IMR-90 (cell line): ENCODE measurements at regions not wholly inside any gene's neighbourhood (a gene's known extent, or its start where the extent isn't known, plus 50 kb on each side); places are given as distances from the start of the nearest gene placed in this dataset.
"Not testable (repeated sequence)": the region's sequence is repeated elsewhere in the genome, so short reads cannot be mapped to it uniquely, and the experiment has no call there.

Experiments used
- ATAC-seq: fragments of 200-7000 bp; cut with Tn5 transposase; 2 replicates; pipeline ENCODE4 v1.9.1; 2020; ENCODE audit warnings: low read depth, mild to moderate bottlenecking, moderate library complexity
- BruUV-seq: library from RNA; stranded (reverse); fragments of 400-500 nt; replicated peaks from 2 replicates; lab custom pipeline; 2021; lab: Mats Ljungman, UMichigan
- CTCF ChIA-PET: fragments of 300-600 bp; formaldehyde crosslinking; extraction: SDS; loops from one replicate; lab custom pipeline; 2021; ENCODE audit warnings: antibody characterized with exemption; lab: Yijun Ruan, JAX
- POLR2A ChIA-PET: fragments of 300-600 bp; sonication (Branson Sonifier 250); formaldehyde crosslinking; loops from one replicate; lab custom pipeline; 2022; ENCODE audit warnings: antibody characterized with exemption; ENCODE audit not compliant: unreplicated experiment; lab: Charles Lee
- DNase-seq: peaks from one replicate; pipeline ENCODE4 v3.0.0; 2013
- H2AFZ ChIP-seq: replicated peaks from 2 replicates; pipeline ENCODE3; 2013; ENCODE audit warnings: low read length, mild to moderate bottlenecking; ENCODE audit not compliant: poor library complexity
- H2AK5ac ChIP-seq: 2 replicates; pipeline ENCODE4 v1.6.1; 2013; ENCODE audit warnings: low read depth, low read length, inconsistent platforms
- H2AK9ac ChIP-seq: replicated peaks from 2 replicates; pipeline ENCODE3; 2013; ENCODE audit warnings: mild to moderate bottlenecking, low read depth, low read length, moderate library complexity; ENCODE audit not compliant: poor library complexity
- H2BK120ac ChIP-seq: 2 replicates; pipeline ENCODE4 v1.6.1; 2013; ENCODE audit warnings: low read depth, low read length, inconsistent platforms
- H2BK15ac ChIP-seq: 3 replicates; pipeline ENCODE4 v1.6.1; 2013; ENCODE audit warnings: low read depth, low read length, inconsistent platforms
- H2BK20ac ChIP-seq: 2 replicates; pipeline ENCODE4 v1.6.1; 2013; ENCODE audit warnings: low read depth, mild to moderate bottlenecking, inconsistent platforms, low read length, moderate library complexity
- H2BK5ac ChIP-seq: 2 replicates; pipeline ENCODE4 v1.6.1; 2013; ENCODE audit warnings: mild to moderate bottlenecking, low read depth, low read length, inconsistent platforms; ENCODE audit not compliant: poor library complexity, severe bottlenecking
- H3K14ac ChIP-seq: replicated peaks from 2 replicates; pipeline ENCODE4 v1.6.1; 2013; ENCODE audit warnings: low read depth, low read length, inconsistent platforms
- H3K18ac ChIP-seq: 2 replicates; pipeline ENCODE4 v1.6.1; 2013; ENCODE audit warnings: low read depth, low read length, control low read depth
- H3K23ac ChIP-seq: 2 replicates; pipeline ENCODE4 v1.6.1; 2013; ENCODE audit warnings: low read depth, low read length, inconsistent platforms
- H3K27ac ChIP-seq: 2 replicates; pipeline ENCODE4 v1.5.1; 2013; ENCODE audit warnings: mild to moderate bottlenecking, control low read depth, low read length; ENCODE audit not compliant: insufficient read depth
- H3K27me3 ChIP-seq: 2 replicates; pipeline ENCODE4 v1.6.1; 2013; ENCODE audit warnings: low read length; ENCODE audit not compliant: control insufficient read depth, insufficient read depth
- H3K36me3 ChIP-seq: 2 replicates; pipeline ENCODE4 v1.6.1; 2013; ENCODE audit warnings: low read length, mixed read lengths; ENCODE audit not compliant: control insufficient read depth, insufficient read depth
- H3K4ac ChIP-seq: 2 replicates; pipeline ENCODE4 v1.6.1; 2013; ENCODE audit warnings: low read depth, low read length, inconsistent platforms
- H3K4me1 ChIP-seq: 2 replicates; pipeline ENCODE4 v1.6.1; 2013; ENCODE audit warnings: low read length, mixed read lengths; ENCODE audit not compliant: control insufficient read depth, insufficient read depth
- H3K4me2 ChIP-seq: 2 replicates; pipeline ENCODE4 v1.6.1; 2013; ENCODE audit warnings: low read depth, mild to moderate bottlenecking, control low read depth, low read length, moderate library complexity
- H3K4me3 ChIP-seq: 2 replicates; pipeline ENCODE4 v1.5.1; 2013; ENCODE audit warnings: low read depth, mild to moderate bottlenecking, control low read depth, low read length, moderate library complexity; ENCODE audit not compliant: insufficient read depth
- H3K56ac ChIP-seq: 2 replicates; pipeline ENCODE4 v1.6.1; 2013; ENCODE audit warnings: low read length, inconsistent platforms; ENCODE audit not compliant: insufficient read depth; ENCODE audit errors: extremely low read depth
- H3K79me1 ChIP-seq, 2 experiments: 2 replicates each; pipeline ENCODE4 v1.6.1; 2013; ENCODE audit warnings: low read length in 2 of 2, inconsistent platforms in 1 of 2, low read depth in 1 of 2
- H3K9ac ChIP-seq: 2 replicates; pipeline ENCODE4 v1.6.1; 2013; ENCODE audit warnings: low read depth, low read length, control low read depth
- H3K9me1 ChIP-seq: 2 replicates; pipeline ENCODE4 v1.6.1; 2013; ENCODE audit warnings: low read length, inconsistent platforms; ENCODE audit not compliant: insufficient read depth
- H3K9me3 ChIP-seq: 2 replicates; pipeline ENCODE4 v1.6.1; 2013; ENCODE audit warnings: low read length; ENCODE audit not compliant: control insufficient read depth, insufficient read depth
- H4K20me1 ChIP-seq: 2 replicates; pipeline ENCODE4 v1.6.1; 2013; ENCODE audit warnings: low read length, inconsistent platforms; ENCODE audit not compliant: insufficient read depth
- H4K5ac ChIP-seq: 2 replicates; pipeline ENCODE4 v1.6.1; 2013; ENCODE audit warnings: mild to moderate bottlenecking, low read depth, low read length, control low read depth
- H4K8ac ChIP-seq, 2 experiments: 2 replicates each; pipeline ENCODE4 v1.6.1; 2013; ENCODE audit warnings: low read depth in 2 of 2, low read length in 2 of 2, control low read depth in 1 of 2, inconsistent platforms in 1 of 2
- H4K91ac ChIP-seq: 2 replicates; pipeline ENCODE4 v1.6.1; 2013; ENCODE audit warnings: low read depth, low read length, inconsistent platforms; ENCODE audit not compliant: insufficient read depth
- CEBPB ChIP-seq: IDR thresholded peaks from 2 replicates; pipeline ENCODE4 v1.6.1; 2012; ENCODE audit warnings: low read depth, low read length, improper control_type of control experiment
- MAFK ChIP-seq: IDR thresholded peaks from 2 replicates; pipeline ENCODE4 v1.6.1; 2012; ENCODE audit warnings: low read depth, low read length, improper control_type of control experiment
- MAZ ChIP-seq: IDR thresholded peaks from 2 replicates; pipeline ENCODE4 v1.6.1; 2012; ENCODE audit warnings: low read depth, mild to moderate bottlenecking, low read length, improper control_type of control experiment, moderate library complexity, borderline replicate concordance
- POLR2A ChIP-seq: IDR thresholded peaks from 2 replicates; pipeline ENCODE4 v1.6.1; 2012; ENCODE audit warnings: mild to moderate bottlenecking, low read depth, low read length
- RAD21 ChIP-seq: IDR thresholded peaks from 2 replicates; pipeline ENCODE4 v1.6.1; 2012; ENCODE audit warnings: low read length, improper control_type of control experiment
- RFX5 ChIP-seq: IDR thresholded peaks from 2 replicates; pipeline ENCODE4 v1.8.0; 2012; ENCODE audit warnings: low read depth, mild to moderate bottlenecking, low read length, moderate library complexity
- WGBS, 2 experiments: methylation state at CpG; one replicate each; pipeline versions ENCODE4 v1.1.5 to v1.1.7; 2013; ENCODE audit warnings: missing lambda C conversion rate in 2 of 2; ENCODE audit not compliant: insufficient read length in 1 of 2; ENCODE audit errors: extremely low coverage in 2 of 2; 5-methylcytosine and 5-hydroxymethylcytosine counted together
- dilution Hi-C: fragments of 300-500 bp; cut with HindIII; formaldehyde crosslinking; loops from one replicate; pipeline ENCODE4 v1.14.3; 2018; ENCODE audit warnings: low sequenced_read_pairs; ENCODE audit not compliant: unreplicated experiment
- in situ Hi-C: fragments of 300-500 bp; cut with MboI; formaldehyde crosslinking; loops from 3 replicates; pipeline ENCODE4 v1.14.3; 2019; ENCODE audit warnings: low sequenced_read_pairs, inconsistent platforms, mixed read lengths
- intact Hi-C: fragments of 100-400 bp; cut with micrococcal nuclease; formaldehyde crosslinking; loops from 2 replicates; pipeline ENCODE4 v1.10.0; 2022

DNA sequence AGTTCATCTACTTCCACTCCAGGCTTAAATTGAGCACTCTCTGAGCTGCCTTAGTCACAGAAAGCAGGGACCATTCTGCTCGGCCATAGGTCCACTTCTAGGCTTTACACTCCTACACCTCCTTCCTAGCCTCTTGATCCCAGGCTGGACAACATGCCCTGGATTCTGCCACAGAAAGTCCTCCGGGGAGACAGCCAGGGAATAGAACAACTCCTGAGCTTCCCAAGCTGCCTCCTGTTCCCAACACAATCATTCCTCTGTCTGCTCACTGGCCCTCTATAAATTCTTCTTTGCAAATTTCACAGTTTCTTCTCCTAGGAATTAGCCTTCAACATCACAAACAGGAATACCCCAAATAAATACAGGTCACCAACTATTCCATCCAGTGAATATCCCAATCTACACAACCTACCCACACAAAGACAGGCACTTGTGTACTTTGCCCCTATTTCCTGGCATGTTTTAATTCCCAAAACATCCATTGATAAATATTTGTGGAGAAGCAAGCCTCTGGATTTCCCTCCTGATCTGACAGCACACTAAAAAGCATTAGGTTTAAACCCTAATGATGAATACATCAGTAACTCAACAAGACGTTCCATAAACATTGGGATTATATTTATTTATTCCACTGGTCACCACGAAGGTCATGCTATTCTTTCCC, 125.5 kb downstream of the ENC1 start:
- in situ Hi-C loops: no loop called here
- dilution Hi-C loops: no loop called here
- H3K4me2 ChIP-seq: no peak overlapping the region

GRCh38 chr5:74511770-74512169, 128.8 kb downstream of the ENC1 start:
- H2AK9ac ChIP-seq, H3K36me3 ChIP-seq, H3K27me3 ChIP-seq, H2AK5ac ChIP-seq, DNase-seq, H3K9me3 ChIP-seq, H3K4me3 ChIP-seq, BruUV-seq, H2AFZ ChIP-seq, H3K27ac ChIP-seq, H4K8ac ChIP-seq, intact Hi-C loops, H3K14ac ChIP-seq, H3K23ac ChIP-seq, H3K56ac ChIP-seq, H3K4me2 ChIP-seq, CTCF ChIA-PET, H3K18ac ChIP-seq, H2BK5ac ChIP-seq, H2BK20ac ChIP-seq, H4K91ac ChIP-seq, H3K4ac ChIP-seq, ATAC-seq, H2BK120ac ChIP-seq, H3K79me1 ChIP-seq, dilution Hi-C loops, POLR2A ChIA-PET, H2BK15ac ChIP-seq, H3K9ac ChIP-seq, H4K20me1 ChIP-seq, H3K4me1 ChIP-seq, in situ Hi-C loops, H3K9me1 ChIP-seq, H4K5ac ChIP-seq: not testable (repeated sequence)
- no CpG with 5 or more reads among the region's 2 CpGs for WGBS, 2 experiments

More for the DNA sequence above, 125.5 kb downstream of the ENC1 start:
- Histone ChIP-seq H2BK5ac (no peak overlapping the region), H3K27me3 (peaks cover 3% of the 10 kb centered on the region), H3K4me3 (no peak overlapping the region), H3K18ac (no peak overlapping the region), H4K8ac (no peak overlapping the region), H4K5ac (no peak overlapping the region), H2BK120ac (no peak overlapping the region), H2AK5ac (0 out of 2 replicates have a peak overlapping the region, but pooled peaks have one; percentile 3), H3K9ac (no peak overlapping the region), H2AK9ac (no peak overlapping the region), H3K79me1 (no peaks in the 10 kb centered on the region), H3K4ac (no peak overlapping the region), H3K9me3 (no peaks in the 10 kb centered on the region), H3K27ac (no peak overlapping the region), H3K9me1 (peaks cover 4% of the 10 kb centered on the region), H3K4me1 (peaks cover 6% of the 10 kb centered on the region), H3K23ac (no peak overlapping the region), H2BK15ac (no peak overlapping the region), H2AFZ (no peak overlapping the region), H4K91ac (no peak overlapping the region), H3K56ac (no peak overlapping the region), H3K36me3 (no peaks in the 10 kb centered on the region), H2BK20ac (no peak overlapping the region), H4K20me1 (no peaks in the 10 kb centered on the region), H3K14ac (no peak overlapping the region)
- no peak for ATAC-seq
- 62% methylated on average over 3 of the region's 4 CpGs; no CpG with 5 or more reads in 1 of the 2 experiments for WGBS, 2 experiments
- POLR2A ChIA-PET: interaction anchor here (0.6 kb wide), 1 partner anchor 135 kb away, joined by 3 read pairs; no protein-coding TSS in a partner anchor
- CTCF ChIA-PET: interaction anchor here (0.6 kb wide), 1 partner anchor 15 kb away, joined by 3 read pairs; no protein-coding TSS in a partner anchor
- intact Hi-C loops: no loop called here
- BruUV-seq: no TSS peak
- DNase-seq: no peak
- TF ChIP-seq MAZ (no peak), POLR2A (no peak), MAFK (no peak), CEBPB (no peak), RAD21 (no peak), RFX5 (no peak)
